Choroid plexus epithelial cell (primary cell): ENCODE measurements at regions not wholly inside any gene's neighbourhood (a gene's known extent, or its start where the extent isn't known, plus 50 kb on each side); places are given as distances from the start of the nearest gene placed in this dataset.

Source experiments
- DNase-seq: peaks from one replicate; pipeline ENCODE4 v3.0.0-alpha.2; 2010; ENCODE audit warnings: low read depth
- H3K4me3 ChIP-seq: 2 replicates; pipeline ENCODE4 v1.5.1; 2011; ENCODE audit warnings: low read depth, mild to moderate bottlenecking, control low read depth, low read length, moderate library complexity
- TF ChIP-seq, protein P1 (sequence below): conservative IDR thresholded peaks from 2 replicates; pipeline ENCODE4 v1.5.1; 2011; ENCODE audit warnings: low read depth, mild to moderate bottlenecking, control low read depth, inconsistent platforms, low read length, moderate library complexity

DNA sequence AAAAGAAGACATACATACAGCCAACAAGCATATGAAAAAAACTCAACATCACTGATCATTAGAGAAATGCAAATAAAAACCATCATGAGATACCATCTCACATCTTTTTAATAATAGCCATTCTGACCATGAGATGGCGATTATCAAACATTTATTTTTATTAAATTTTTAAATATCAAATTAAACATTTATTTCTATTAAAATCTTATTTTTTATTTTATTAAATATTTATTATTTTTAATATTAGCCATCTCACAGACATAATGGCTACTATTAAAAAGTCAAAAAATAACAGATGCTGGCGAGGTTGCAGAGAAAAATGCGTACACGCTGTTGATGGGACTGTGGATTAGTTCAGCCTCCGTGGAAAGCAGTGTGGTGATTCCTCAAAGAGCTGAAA lies 264.8 kb upstream of the TENM4 start:
- TF ChIP-seq, protein P1, sequence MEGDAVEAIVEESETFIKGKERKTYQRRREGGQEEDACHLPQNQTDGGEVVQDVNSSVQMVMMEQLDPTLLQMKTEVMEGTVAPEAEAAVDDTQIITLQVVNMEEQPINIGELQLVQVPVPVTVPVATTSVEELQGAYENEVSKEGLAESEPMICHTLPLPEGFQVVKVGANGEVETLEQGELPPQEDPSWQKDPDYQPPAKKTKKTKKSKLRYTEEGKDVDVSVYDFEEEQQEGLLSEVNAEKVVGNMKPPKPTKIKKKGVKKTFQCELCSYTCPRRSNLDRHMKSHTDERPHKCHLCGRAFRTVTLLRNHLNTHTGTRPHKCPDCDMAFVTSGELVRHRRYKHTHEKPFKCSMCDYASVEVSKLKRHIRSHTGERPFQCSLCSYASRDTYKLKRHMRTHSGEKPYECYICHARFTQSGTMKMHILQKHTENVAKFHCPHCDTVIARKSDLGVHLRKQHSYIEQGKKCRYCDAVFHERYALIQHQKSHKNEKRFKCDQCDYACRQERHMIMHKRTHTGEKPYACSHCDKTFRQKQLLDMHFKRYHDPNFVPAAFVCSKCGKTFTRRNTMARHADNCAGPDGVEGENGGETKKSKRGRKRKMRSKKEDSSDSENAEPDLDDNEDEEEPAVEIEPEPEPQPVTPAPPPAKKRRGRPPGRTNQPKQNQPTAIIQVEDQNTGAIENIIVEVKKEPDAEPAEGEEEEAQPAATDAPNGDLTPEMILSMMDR, result no peak
- no peak for DNase-seq
- no peak overlapping the region for H3K4me3 ChIP-seq

DNA sequence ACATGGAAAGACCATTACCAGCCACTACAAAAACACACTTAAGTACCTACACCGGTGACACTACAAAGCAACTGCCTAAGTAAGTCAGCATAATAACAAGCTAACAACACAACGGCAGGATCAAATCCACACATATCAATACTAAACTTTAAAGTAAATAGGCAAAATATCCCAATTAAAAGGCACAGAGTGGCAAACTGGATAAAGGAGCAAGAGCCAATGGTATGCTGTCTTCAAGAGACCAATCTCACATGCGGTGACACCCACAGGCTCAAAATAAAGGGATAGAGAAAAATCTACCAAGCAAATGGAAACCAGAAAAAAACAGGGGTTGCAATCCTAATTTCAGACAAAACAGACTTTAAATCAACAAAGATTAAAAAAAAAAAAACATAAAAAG lies 261.5 kb upstream of the TENM4 start:
- TF ChIP-seq, protein P1, result no peak

DNA sequence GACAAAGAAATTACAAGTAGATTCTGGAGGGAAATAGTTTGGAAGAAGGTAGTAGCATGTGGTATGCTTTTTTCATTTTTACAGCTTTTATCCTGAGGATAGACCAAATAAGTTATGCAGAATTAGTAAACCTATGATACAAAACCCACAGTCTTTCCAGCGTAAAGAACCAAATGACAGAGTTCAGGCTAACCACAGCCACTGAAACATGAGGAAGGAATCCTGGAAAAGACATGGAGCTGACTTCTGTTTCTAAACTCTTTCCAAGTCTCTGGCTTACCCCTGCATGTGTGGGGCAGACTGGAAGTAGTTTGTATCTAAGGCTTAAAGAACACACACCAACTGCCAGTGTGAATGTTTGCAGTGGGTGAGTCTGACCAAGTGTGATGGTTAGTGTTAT lies 258.4 kb upstream of the TENM4 start:
- no peak for DNase-seq
- H3K4me3 ChIP-seq, result no peak overlapping the region
- TF ChIP-seq, protein P1, result no peak

More for the DNA sequence above, 261.5 kb upstream of the TENM4 start:
- H3K4me3 ChIP-seq, result no peak overlapping the region
- no peak for DNase-seq

DNA sequence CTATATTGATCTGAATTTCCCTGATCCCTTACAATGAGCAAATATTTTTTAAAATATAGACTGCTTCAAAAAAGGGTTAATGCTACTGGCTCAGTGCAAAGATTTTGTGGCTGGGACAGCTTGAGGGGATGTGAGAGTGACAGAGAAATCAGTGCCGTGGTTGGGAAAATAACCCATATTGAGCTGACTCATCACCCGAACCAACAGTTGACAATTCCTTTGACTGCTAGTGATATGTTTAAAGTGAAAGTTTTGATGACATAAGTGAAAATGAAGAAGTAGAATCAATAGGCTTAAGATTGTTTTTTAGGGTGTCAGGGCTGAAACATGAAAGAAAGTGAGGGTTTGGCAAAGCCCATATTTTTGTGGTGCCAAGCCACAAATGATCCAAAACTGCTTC lies 257.1 kb upstream of the TENM4 start:
- no peak for DNase-seq
- no peak overlapping the region for H3K4me3 ChIP-seq
- TF ChIP-seq, protein P1, result no peak

DNA sequence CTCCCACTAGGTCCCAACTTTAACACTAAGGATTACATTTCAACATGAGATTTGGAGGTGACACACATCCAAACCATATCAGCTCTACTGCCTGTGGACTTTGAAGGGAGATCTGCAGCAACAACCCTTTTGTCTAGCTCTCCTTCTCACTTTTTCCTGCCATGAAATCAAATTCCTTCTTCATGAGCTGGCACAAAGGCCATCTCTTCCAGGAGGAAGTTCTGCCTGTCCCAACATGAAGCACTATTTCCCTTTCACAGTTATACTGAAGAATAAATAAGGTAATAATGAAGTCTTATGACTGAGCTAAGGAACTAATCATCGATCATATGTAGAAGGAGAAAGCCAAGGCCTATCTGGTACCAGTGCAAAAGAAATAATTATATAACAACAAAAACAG lies 253.5 kb upstream of the TENM4 start:
- DNase-seq, result no peak
- no peak overlapping the region for H3K4me3 ChIP-seq
- TF ChIP-seq, protein P1, result no peak

DNA sequence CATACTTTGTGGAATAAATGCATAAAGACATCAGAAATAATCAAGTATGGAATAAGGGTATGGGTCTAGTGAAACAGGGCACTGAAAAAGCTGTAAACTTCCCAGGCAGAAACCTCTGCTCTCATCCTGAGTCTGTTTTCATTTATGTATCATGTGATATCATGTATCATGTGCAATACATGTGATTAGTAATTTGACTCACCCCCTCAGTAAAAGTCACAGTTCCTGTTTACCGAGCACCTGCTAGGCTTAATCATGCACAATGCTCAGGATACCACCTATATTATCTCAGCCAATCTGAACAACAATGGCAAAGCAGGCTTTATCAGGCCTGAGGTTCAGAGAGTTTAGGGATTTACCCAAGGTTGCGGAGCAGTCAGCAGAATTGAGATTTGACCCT lies 250.6 kb upstream of the TENM4 start:
- no peak for DNase-seq
- no peak overlapping the region for H3K4me3 ChIP-seq
- TF ChIP-seq, protein P1, result no peak

DNA sequence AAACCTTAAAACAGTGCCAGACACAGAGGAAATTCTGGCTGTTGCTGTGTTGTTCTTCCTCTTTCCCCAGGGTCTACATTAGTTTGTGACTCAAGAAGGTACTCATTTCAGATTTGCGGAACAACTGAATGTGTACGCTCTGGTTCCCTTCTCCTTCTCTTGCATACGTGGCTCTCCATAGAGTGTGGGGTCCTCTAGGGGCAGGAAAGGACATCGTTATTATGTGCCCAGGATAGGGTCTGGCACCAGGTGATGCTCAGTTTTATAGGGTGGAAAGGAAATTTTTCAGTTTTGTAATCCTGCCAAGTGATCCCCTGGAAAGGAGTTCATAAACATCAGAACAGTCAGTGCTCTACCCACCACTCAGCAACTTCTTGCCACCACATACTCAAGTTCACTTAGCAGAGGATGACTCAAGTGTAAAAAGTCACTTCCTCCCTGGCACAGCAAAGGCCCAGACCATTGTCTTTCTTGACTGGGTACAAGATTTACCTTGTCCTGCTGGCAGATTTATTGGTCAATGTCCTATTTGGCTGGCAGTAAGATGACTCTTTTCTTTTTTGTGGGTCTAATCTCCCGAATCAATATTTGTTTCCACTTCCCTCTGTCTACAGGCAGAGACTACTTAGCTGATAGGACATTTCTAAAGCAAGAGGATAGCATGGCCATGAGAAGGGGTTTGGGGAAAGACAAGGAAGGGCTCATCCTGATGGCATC lies 246.0 kb upstream of the TENM4 start:
- TF ChIP-seq, protein P1, result no peak
- DNase-seq, result no peak
- no peak overlapping the region for H3K4me3 ChIP-seq
